AG08395 (cell line): ENCODE measurements at regions not wholly inside any gene's neighbourhood (a gene's known extent, or its start where the extent isn't known, plus 50 kb on each side); places are given as distances from the start of the nearest gene placed in this dataset.
"Not testable (repeated sequence)": the region's sequence is repeated elsewhere in the genome, so short reads cannot be mapped to it uniquely, and the experiment has no call there.

Experiments used
- DNase-seq: peaks from one replicate; pipeline ENCODE4 v3.0.0; 2012; ENCODE audit warnings: mixed read lengths, low spot score

DNA sequence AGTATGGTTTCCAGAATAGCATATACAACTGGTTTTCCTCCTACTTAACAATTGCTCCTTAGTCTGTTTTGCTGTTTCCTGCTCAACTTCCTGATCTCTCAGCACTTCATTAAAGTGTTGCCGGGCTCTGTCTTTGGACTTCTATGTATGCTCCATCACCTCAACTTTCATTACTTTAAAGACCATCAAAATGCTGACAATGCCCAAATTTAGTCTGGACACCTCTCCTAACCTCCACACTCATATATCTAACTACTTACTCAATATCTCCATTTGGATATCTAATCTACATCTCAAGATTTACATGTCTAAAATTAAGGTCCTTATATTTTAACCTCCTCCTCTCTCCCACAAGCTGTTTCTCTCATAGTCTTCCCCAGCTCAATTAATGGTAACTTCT, 54.4 kb upstream of the LGR5 start:
- no peak for DNase-seq

GRCh38 chr12:71376711-71377355, 62.8 kb upstream of the LGR5 start:
- DNase-seq, result not testable (repeated sequence)

DNA sequence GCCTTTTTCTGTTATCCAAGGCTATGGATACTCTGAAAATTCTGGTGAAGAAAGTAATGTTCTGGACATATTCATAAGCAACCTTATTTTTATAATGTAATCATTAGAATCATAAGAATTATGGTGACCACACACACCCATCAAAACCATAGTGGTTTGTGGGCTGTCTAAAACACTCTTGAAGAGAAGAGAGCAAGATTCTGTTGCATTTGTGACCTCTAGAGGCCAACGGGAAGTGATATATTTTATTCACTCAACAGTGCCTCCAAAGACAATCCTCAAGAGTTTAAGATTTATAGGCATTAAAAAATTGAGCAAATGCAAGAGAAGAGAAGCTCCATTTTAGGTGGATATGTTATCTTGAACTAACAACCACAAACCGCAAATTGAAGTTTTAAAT, 68.5 kb upstream of the LGR5 start:
- no peak for DNase-seq

GRCh38 chr12:71360013-71360412, 79.6 kb upstream of the LGR5 start:
- DNase-seq, result no peak

GRCh38 chr12:71356569-71356968, 83.0 kb upstream of the LGR5 start:
- DNase-seq, result no peak

DNA sequence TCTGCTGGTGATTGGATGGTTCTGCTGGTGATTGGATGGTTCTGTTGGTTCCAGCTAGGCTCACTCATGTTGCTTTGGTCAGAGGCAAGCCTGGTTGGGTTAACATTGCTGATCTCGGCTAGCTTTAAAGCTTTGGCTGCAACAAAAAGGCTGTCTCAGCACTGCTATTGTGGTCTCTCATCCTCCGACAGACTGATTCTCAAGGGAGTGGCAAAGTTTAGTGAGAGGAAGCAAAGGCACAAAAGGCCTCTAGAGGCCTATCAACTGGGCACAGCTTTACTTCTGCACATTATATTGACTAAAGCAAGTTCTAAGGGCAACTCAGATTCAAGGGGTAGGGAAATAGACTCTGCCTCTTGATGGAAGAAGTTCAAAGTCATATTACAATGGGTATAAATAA, 84.7 kb upstream of the LGR5 start:
- DNase-seq, result no peak

GRCh38 chr12:71353607-71354006, 86.0 kb upstream of the LGR5 start:
- DNase-seq, result no peak

DNA sequence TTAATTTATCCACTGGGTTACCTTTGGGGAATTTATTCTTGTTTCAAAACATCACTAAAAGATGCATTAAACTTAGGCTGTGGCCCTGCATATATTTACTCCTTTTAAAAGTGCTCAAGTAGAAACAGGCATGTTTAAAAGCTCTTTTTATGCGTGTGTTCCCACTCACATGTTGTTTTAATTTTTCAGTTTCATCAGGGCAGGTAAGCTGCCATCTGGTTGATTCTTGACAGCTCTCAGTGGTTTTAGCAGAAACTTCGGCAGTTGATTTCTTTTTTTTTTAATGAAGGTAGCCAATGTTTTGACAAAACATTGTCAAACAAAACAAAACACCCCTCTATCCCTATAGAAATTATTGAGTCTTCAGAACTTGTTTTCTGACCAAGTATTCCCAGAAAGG, 89.6 kb upstream of the LGR5 start:
- DNase-seq, result no peak

GRCh38 chr12:71338933-71339332, 100.7 kb upstream of the LGR5 start:
- DNase-seq, result no peak

DNA sequence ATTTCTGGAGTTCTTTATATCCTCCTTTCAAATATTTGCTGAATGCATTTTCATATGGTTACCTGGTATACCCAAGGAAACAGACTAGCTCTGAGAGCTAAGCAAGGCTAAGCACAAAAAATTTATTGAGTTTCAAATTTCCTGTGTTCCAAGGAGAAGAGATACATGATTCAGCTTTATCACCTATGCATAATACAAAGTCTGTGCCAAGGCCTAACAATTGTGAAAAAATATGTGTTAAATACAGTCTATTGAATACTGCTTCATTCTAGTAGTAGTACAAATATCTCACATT, 103.7 kb upstream of the LGR5 start:
- no peak for DNase-seq

GRCh38 chr12:71335151-71335962, 104.2 kb upstream of the LGR5 start:
- no peak for DNase-seq

DNA sequence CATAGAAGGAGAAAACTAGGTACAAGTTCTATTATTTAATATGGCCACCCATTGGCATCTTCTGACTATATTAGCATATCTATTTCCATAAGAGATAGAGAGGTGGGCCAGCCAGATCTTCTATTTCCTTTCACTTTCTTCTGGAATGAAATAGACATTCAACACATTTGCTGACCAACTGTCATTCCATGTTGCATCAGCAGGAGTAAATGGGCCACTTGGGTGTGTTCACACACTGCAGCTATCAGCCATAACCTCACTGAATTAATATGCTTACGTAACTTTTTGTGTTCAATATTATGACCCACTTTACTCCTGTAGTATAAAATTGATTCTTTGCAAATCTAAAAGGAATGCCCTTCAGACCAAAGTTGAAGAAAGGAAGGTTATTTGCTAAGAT, 106.2 kb upstream of the LGR5 start:
- no peak for DNase-seq

- DNase-seq, result no peak
These were observed 109.6 kb upstream of the LGR5 start for GRCh38 chr12:71329956-71330355.

GRCh38 chr12:71321531-71321930, 118.1 kb upstream of the LGR5 start:
- DNase-seq, result no peak

- no peak for DNase-seq
These were observed 118.5 kb upstream of the LGR5 start for GRCh38 chr12:71321130-71321529.

DNA sequence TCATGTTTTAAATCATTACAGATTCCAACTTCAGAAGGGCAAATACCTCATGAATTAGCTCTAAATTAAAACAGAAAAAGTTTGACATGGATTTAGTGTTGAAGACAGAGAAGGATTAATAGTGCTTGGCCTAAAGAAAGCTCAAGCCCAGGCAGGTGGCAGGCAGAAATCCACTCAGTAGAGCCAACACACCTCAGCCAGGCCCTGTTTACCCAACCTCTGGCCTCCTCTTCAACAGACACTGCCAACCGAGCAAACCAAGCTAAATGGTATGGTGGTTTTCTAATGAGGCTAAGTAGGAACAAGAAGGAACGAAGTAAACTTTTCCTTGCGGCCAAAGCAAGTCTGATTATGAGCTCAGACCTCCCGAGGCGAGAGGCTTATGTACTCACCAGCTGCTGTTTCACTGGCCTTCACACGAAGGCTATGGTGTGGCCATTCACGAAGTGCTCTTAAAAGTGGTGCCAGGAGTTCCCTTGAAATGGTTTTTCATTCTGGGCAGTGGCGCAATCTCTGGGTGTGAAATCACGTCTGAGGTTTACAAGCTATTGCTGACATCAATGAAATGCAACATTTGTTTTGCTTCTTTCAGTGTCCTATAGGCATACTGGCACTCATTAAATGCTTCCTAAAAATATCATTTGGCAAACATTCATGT, 124.1 kb upstream of the LGR5 start:
- no peak for DNase-seq

DNA sequence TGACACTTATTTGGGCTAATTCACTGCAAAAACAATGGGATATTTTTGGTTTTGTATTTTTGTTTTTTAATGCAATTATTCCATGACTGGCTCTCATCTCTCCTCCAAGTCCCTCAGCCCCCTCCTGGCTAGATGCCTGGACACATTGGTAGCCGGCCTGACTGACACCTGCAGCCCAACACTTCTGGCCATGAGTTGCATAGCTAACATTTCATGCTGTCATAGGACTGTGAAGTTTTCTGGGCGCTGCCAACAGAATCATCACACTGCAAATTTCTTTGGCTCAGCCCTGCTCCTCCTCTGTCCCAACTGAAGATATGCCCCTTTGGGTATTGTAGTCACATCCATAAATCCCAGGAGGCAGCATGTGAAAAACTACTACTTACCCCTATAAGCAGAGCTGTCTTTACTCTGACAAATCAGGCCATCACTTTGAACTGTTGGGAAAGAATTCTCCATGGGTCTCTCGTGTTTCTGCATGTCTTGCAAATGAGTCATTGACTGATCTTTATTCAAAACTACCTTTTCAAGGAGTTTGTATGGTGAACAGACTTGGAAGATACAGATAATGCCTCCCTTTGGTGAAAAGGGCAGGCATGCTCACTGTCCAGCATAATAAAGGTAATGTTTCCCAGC, 126.7 kb upstream of the LGR5 start:
- DNase-seq, result no peak

- not testable (repeated sequence) for DNase-seq
These were observed 128.0 kb upstream of the LGR5 start for GRCh38 chr12:71311611-71312010.

GRCh38 chr12:71306808-71307207, 132.8 kb upstream of the LGR5 start:
- no peak for DNase-seq

DNA sequence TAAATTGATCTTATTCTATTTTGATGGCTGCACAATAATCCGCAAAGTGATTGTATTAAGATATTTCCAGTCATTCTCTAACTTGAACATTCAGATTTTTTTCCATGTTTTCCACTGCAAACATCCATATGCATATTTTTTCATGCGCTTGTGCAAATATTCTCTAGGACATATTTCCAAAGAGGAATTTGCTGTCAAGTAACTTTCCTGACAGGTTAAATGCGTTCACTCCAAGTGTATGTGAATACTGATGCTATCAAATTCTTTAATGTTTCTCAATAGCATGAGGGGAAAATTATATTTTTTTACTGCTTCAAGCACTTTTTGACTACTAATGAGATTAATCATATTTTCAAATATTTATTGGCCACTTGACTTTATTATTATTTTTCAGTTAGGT, 135.3 kb upstream of the LGR5 start:
- DNase-seq, result no peak

DNA sequence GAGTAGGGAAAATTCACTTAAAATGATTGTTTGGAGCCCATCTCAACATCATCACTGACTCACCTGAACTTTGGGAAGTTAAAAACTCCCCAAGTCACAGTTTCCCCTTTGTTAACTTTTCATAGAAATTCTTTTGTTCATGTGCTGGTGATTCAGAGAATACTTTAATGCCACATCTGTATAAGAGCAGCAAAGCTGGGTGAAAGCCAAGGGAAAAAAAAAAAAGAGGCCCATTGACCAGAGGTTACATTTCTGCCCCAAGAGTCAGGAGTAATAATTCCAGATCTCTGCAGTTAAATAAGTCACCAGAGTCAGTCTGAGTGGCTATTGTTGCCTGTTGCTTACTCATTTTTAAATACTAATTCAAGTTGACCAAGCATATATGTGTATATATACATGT, 136.4 kb upstream of the LGR5 start:
- no peak for DNase-seq

- no peak for DNase-seq
These were observed 138.6 kb upstream of the LGR5 start for GRCh38 chr12:71300772-71301675.
